H1 (cell line): ENCODE measurements at regions not wholly inside any gene's neighbourhood (a gene's known extent, or its start where the extent isn't known, plus 50 kb on each side); places are given as distances from the start of the nearest gene placed in this dataset.

Experiments used
- CTCF ChIA-PET: fragments of 300-600 bp; sonication (Branson Sonifier 250); formaldehyde crosslinking; loops from one replicate; lab custom pipeline; 2021; ENCODE audit not compliant: partially characterized antibody; lab: Charles Lee
- POLR2A ChIA-PET: fragments of 300-600 bp; sonication (Branson Sonifier 250); formaldehyde crosslinking; loops from one replicate; lab custom pipeline; 2021; ENCODE audit warnings: inconsistent platforms; ENCODE audit not compliant: partially characterized antibody; lab: Charles Lee
- DNase-seq, 2 experiments: peaks; one replicate each; pipeline versions ENCODE4 v3.0.0 to v3.0.0-alpha.2; 2010 to 2022; ENCODE audit warnings: low spot score in 2 of 2, low read depth in 1 of 2, mixed read lengths in 1 of 2
- FAIRE-seq: peaks from 2 replicates; lab custom pipeline; 2011; peaks lifted over from hg19 to GRCh38; lab: Jason Lieb, UNC
- H2AFZ ChIP-seq: 2 replicates; pipeline ENCODE4 v1.8.1; 2012; ENCODE audit warnings: low read length, inconsistent platforms
- H2AK5ac ChIP-seq: 2 replicates; pipeline ENCODE4 v1.6.1; 2013; ENCODE audit warnings: low read depth, low read length
- H2BK120ac ChIP-seq: replicated peaks from 2 replicates; pipeline ENCODE3; 2013; ENCODE audit warnings: low read depth, low read length, inconsistent platforms
- H2BK12ac ChIP-seq: 2 replicates; pipeline ENCODE4 v1.6.1; 2013; ENCODE audit warnings: low read depth, low read length
- H2BK15ac ChIP-seq: 2 replicates; pipeline ENCODE4 v1.6.1; 2013; ENCODE audit warnings: low read length
- H2BK20ac ChIP-seq: 2 replicates; pipeline ENCODE4 v1.6.1; 2013; ENCODE audit warnings: low read length
- H2BK5ac ChIP-seq: 2 replicates; pipeline ENCODE4 v1.6.1; 2013; ENCODE audit warnings: low read depth, low read length
- H3K14ac ChIP-seq: 2 replicates; pipeline ENCODE4 v1.6.1; 2013; ENCODE audit warnings: inconsistent platforms; ENCODE audit not compliant: insufficient read length
- H3K18ac ChIP-seq: 2 replicates; pipeline ENCODE4 v1.6.1; 2013; ENCODE audit warnings: low read length; ENCODE audit errors: extremely low read depth
- H3K23ac ChIP-seq: 2 replicates; pipeline ENCODE4 v1.6.1; 2013; ENCODE audit warnings: inconsistent platforms; ENCODE audit not compliant: insufficient read length
- H3K23me2 ChIP-seq: 2 replicates; pipeline ENCODE4 v1.6.1; 2013; ENCODE audit warnings: low read depth, low read length
- H3K27ac ChIP-seq: 2 replicates; pipeline ENCODE4 v1.6.1; 2011; ENCODE audit warnings: low read depth, low read length, inconsistent platforms
- H3K27me3 ChIP-seq, 4 experiments: replicated peaks in 1 of 4; 1 replicate in 1 of 4; 2 replicates in 3 of 4; pipeline versions ENCODE4 v1.6.1 to v1.8.1; 2011 to 2013; ENCODE audit warnings: low read length in 3 of 4, mild to moderate bottlenecking in 3 of 4, inconsistent platforms in 2 of 4, mixed read lengths in 2 of 4, moderate library complexity in 1 of 4; ENCODE audit not compliant: control insufficient read depth in 3 of 4, insufficient read depth in 3 of 4; ENCODE audit errors: extremely low read depth in 1 of 4
- H3K36me3 ChIP-seq, 4 experiments: 2 replicates each; pipeline versions ENCODE4 v1.6.1 to v1.8.1; 2011 to 2013; ENCODE audit warnings: mild to moderate bottlenecking in 4 of 4, low read length in 3 of 4, moderate library complexity in 2 of 4, control low read depth in 1 of 4, inconsistent platforms in 1 of 4; ENCODE audit not compliant: insufficient read depth in 4 of 4, control insufficient read depth in 2 of 4
- H3K4ac ChIP-seq: replicated peaks from 2 replicates; pipeline ENCODE3; 2013; ENCODE audit warnings: low read length, low read depth, mixed read lengths, inconsistent platforms; ENCODE audit not compliant: insufficient read length
- H3K4me1 ChIP-seq, 4 experiments: replicated peaks in 1 of 4; 1 replicate in 1 of 4; 2 replicates in 3 of 4; pipeline versions ENCODE4 v1.6.1 to v1.8.1; 2011 to 2013; ENCODE audit warnings: low read length in 3 of 4, inconsistent platforms in 2 of 4, mixed read lengths in 1 of 4; ENCODE audit not compliant: insufficient read depth in 4 of 4, control insufficient read depth in 3 of 4
- H3K4me2 ChIP-seq, 2 experiments: 2 replicates each; pipeline versions ENCODE4 v1.6.1 to v1.8.1; 2011 to 2013; ENCODE audit warnings: low read depth in 2 of 2, low read length in 2 of 2, control low read depth in 1 of 2, inconsistent platforms in 1 of 2, mild to moderate bottlenecking in 1 of 2; ENCODE audit not compliant: insufficient read depth in 1 of 2
- H3K4me3 ChIP-seq, 4 experiments: fragments of 200-600, 300-600 bp in 1 of 4; sonication (generic), shearing (Covaris generic), sonication (Bioruptor Twin) in 1 of 4; 2 replicates each; pipeline versions ENCODE4 v1.5.1 to v1.8.1; 2011 to 2016; ENCODE audit warnings: low read length in 4 of 4, low read depth in 3 of 4, control low read depth in 2 of 4, inconsistent platforms in 2 of 4, mild to moderate bottlenecking in 2 of 4, mixed read lengths in 1 of 4, moderate library complexity in 1 of 4; ENCODE audit not compliant: insufficient read depth in 2 of 4; ENCODE audit errors: extremely low read depth in 1 of 4
- H3K56ac ChIP-seq: replicated peaks from 2 replicates; pipeline ENCODE3; 2013; ENCODE audit warnings: low read depth, mild to moderate bottlenecking, mixed read lengths, low read length, inconsistent platforms; ENCODE audit not compliant: insufficient read length
- H3K79me1 ChIP-seq: 2 replicates; pipeline ENCODE4 v1.6.1; 2013; ENCODE audit warnings: low read depth, low read length, control low read depth
- H3K79me2 ChIP-seq, 2 experiments: 2 replicates each; pipeline versions ENCODE4 v1.6.1 to v1.8.1; 2012 to 2013; ENCODE audit warnings: low read length in 2 of 2, mild to moderate bottlenecking in 2 of 2, inconsistent platforms in 1 of 2; ENCODE audit not compliant: insufficient read depth in 2 of 2, control insufficient read depth in 1 of 2
- H3K9ac ChIP-seq, 4 experiments: replicated peaks in 1 of 4; 1 replicate in 1 of 4; 2 replicates in 3 of 4; pipeline versions ENCODE4 v1.6.1 to v1.8.1; 2011 to 2013; ENCODE audit warnings: low read depth in 3 of 4, low read length in 3 of 4, control low read depth in 2 of 4, mild to moderate bottlenecking in 2 of 4, moderate library complexity in 2 of 4, inconsistent platforms in 1 of 4; ENCODE audit errors: extremely low read depth in 1 of 4
- H3K9me3 ChIP-seq, 2 experiments: 2 replicates each; pipeline versions ENCODE4 v1.6.1 to v1.8.1; 2012 to 2013; ENCODE audit warnings: mild to moderate bottlenecking in 2 of 2, moderate library complexity in 2 of 2, control low read depth in 1 of 2, inconsistent platforms in 1 of 2, low read depth in 1 of 2, low read length in 1 of 2, mixed read lengths in 1 of 2; ENCODE audit not compliant: insufficient read depth in 2 of 2
- H4K20me1 ChIP-seq, 2 experiments: replicated peaks in 1 of 2; 2 replicates each; pipeline versions ENCODE3 to v1.8.1; 2011 to 2013; ENCODE audit warnings: inconsistent platforms in 2 of 2, low read length in 2 of 2, mild to moderate bottlenecking in 1 of 2; ENCODE audit not compliant: insufficient read depth in 2 of 2, control insufficient read depth in 1 of 2
- H4K5ac ChIP-seq: 2 replicates; pipeline ENCODE4 v1.6.1; 2013; ENCODE audit warnings: low read length, low read depth, mixed read lengths, inconsistent platforms; ENCODE audit not compliant: insufficient read length
- H4K8ac ChIP-seq: 2 replicates; pipeline ENCODE4 v1.8.0; 2013; ENCODE audit warnings: mild to moderate bottlenecking, moderate library complexity, low read length, inconsistent platforms; ENCODE audit not compliant: insufficient read depth; ENCODE audit errors: extremely low read depth
- H4K91ac ChIP-seq: replicated peaks from 2 replicates; pipeline ENCODE3; 2013; ENCODE audit warnings: low read length, mixed read lengths, inconsistent platforms; ENCODE audit not compliant: insufficient read length
- TEAD4 ChIP-seq: IDR thresholded peaks from 2 replicates; pipeline ENCODE4 v1.6.1; 2012; ENCODE audit warnings: low read depth, low read length, inconsistent platforms, mixed read lengths
- WGBS, 2 experiments: shearing (Covaris generic) in 1 of 2; methylation state at CpG; one replicate each; pipeline versions ENCODE4 v1.1.6 to v1.1.7; 2013 to 2015; ENCODE audit warnings: low lambda C conversion rate in 2 of 2, mixed read lengths in 2 of 2, inconsistent platforms in 1 of 2, low coverage in 1 of 2, missing lambda C conversion rate in 1 of 2; ENCODE audit not compliant: insufficient replicate concordance in 2 of 2, insufficient coverage in 1 of 2, insufficient read length in 1 of 2; ENCODE audit errors: extremely low coverage in 1 of 2, missing lambda C conversion rate in 1 of 2; 5-methylcytosine and 5-hydroxymethylcytosine counted together

DNA sequence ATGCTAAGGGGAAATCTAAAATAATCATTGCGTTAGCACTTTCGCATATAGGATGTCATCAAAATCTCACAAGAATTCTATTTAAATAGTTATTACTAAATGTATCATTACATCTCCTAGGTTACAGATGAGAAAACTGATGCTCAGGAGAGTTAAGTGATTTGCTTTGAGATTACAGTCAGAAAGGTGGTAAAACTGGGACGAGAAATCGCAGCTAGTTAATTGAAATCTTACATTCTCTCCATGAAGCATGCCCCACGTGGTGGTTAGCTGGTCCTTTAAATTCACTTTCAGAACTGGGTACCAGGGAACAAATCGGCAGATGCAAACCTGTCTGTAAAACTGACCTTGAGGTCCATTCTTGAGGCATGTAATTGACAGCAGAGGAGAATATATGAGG is 71.8 kb upstream of the PLEKHG7 start:
- CTCF ChIA-PET = no interaction called here
- H3K4me3 ChIP-seq = no peak overlapping the region
- H3K27ac ChIP-seq = no peak overlapping the region
- no peak overlapping the region for H3K4ac ChIP-seq
- H3K9me3 ChIP-seq = no peaks in the 10 kb centered on the region
- H3K23me2 ChIP-seq = no peaks in the 10 kb centered on the region
- FAIRE-seq = no peak
- H2BK12ac ChIP-seq = no peak overlapping the region
- no peak overlapping the region for H3K18ac ChIP-seq
- no peak overlapping the region for H4K91ac ChIP-seq
- H2BK120ac ChIP-seq = no peak overlapping the region
- H3K79me2 ChIP-seq = no peaks in the 10 kb centered on the region
- H2BK5ac ChIP-seq = no peak overlapping the region
- H3K27me3 ChIP-seq = no peaks in the 10 kb centered on the region
- H2BK20ac ChIP-seq = no peak overlapping the region
- no peak for DNase-seq
- H4K5ac ChIP-seq = no peak overlapping the region
- no peaks in the 10 kb centered on the region for H3K36me3 ChIP-seq
- H4K20me1 ChIP-seq = no peaks in the 10 kb centered on the region
- POLR2A ChIA-PET = no interaction called here
- no peak overlapping the region for H3K9ac ChIP-seq
- H3K4me2 ChIP-seq = no peak overlapping the region
- H3K14ac ChIP-seq = no peak overlapping the region
- H3K23ac ChIP-seq = no peak overlapping the region
- no peak overlapping the region for H3K56ac ChIP-seq
- TF ChIP-seq TEAD4 = no peak
- 89% methylated on average over 6 of the region's 6 CpGs; no CpG with 5 or more reads in 1 of the 2 experiments for WGBS, 2 experiments
- no peaks in the 10 kb centered on the region for H3K79me1 ChIP-seq
- H2BK15ac ChIP-seq = no peak overlapping the region
- no peak overlapping the region for H4K8ac ChIP-seq
- H3K4me1 ChIP-seq = no peaks in the 10 kb centered on the region
- no peak overlapping the region for H2AK5ac ChIP-seq
- H2AFZ ChIP-seq = no peak overlapping the region
